ENCODE measurements at regions not wholly inside any gene's neighbourhood (a gene's known extent, or its start where the extent isn't known, plus 50 kb on each side); places are given as distances from the start of the nearest gene placed in this dataset.

DNA sequence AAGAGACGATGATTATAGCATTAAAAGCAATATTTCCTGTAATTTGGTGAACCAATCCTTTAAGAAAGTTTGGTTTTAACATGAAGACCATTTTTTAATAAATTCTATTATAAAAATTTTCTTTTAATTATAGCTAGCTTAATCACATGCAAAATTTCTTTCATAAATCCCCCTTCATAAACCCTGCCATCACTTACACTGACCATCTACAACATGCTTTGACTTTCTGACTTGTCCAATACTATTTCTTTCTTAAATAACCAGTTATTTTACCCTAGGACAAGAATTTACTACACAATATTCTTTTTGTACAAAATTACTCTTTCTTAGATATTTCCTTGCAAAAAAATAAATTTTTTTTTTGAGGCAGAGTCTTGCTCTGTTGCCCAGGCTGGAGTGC lies 1334.8 kb downstream of the CDH11 start:
- TF ChIP-seq, protein P1, sequence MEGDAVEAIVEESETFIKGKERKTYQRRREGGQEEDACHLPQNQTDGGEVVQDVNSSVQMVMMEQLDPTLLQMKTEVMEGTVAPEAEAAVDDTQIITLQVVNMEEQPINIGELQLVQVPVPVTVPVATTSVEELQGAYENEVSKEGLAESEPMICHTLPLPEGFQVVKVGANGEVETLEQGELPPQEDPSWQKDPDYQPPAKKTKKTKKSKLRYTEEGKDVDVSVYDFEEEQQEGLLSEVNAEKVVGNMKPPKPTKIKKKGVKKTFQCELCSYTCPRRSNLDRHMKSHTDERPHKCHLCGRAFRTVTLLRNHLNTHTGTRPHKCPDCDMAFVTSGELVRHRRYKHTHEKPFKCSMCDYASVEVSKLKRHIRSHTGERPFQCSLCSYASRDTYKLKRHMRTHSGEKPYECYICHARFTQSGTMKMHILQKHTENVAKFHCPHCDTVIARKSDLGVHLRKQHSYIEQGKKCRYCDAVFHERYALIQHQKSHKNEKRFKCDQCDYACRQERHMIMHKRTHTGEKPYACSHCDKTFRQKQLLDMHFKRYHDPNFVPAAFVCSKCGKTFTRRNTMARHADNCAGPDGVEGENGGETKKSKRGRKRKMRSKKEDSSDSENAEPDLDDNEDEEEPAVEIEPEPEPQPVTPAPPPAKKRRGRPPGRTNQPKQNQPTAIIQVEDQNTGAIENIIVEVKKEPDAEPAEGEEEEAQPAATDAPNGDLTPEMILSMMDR (IDR thresholded peaks at IDR 0.05; ENCODE audit: insufficient read depth, low read length): no peak
- TF ChIP-seq, protein P2, sequence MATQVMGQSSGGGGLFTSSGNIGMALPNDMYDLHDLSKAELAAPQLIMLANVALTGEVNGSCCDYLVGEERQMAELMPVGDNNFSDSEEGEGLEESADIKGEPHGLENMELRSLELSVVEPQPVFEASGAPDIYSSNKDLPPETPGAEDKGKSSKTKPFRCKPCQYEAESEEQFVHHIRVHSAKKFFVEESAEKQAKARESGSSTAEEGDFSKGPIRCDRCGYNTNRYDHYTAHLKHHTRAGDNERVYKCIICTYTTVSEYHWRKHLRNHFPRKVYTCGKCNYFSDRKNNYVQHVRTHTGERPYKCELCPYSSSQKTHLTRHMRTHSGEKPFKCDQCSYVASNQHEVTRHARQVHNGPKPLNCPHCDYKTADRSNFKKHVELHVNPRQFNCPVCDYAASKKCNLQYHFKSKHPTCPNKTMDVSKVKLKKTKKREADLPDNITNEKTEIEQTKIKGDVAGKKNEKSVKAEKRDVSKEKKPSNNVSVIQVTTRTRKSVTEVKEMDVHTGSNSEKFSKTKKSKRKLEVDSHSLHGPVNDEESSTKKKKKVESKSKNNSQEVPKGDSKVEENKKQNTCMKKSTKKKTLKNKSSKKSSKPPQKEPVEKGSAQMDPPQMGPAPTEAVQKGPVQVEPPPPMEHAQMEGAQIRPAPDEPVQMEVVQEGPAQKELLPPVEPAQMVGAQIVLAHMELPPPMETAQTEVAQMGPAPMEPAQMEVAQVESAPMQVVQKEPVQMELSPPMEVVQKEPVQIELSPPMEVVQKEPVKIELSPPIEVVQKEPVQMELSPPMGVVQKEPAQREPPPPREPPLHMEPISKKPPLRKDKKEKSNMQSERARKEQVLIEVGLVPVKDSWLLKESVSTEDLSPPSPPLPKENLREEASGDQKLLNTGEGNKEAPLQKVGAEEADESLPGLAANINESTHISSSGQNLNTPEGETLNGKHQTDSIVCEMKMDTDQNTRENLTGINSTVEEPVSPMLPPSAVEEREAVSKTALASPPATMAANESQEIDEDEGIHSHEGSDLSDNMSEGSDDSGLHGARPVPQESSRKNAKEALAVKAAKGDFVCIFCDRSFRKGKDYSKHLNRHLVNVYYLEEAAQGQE (IDR thresholded peaks at IDR 0.05; ENCODE audit: insufficient replicate concordance, low read depth): no peak

Data from HL-60 (cell line).